ENCODE measurements at regions not wholly inside any gene's neighbourhood (a gene's known extent, or its start where the extent isn't known, plus 50 kb on each side); places are given as distances from the start of the nearest gene placed in this dataset.

DNA sequence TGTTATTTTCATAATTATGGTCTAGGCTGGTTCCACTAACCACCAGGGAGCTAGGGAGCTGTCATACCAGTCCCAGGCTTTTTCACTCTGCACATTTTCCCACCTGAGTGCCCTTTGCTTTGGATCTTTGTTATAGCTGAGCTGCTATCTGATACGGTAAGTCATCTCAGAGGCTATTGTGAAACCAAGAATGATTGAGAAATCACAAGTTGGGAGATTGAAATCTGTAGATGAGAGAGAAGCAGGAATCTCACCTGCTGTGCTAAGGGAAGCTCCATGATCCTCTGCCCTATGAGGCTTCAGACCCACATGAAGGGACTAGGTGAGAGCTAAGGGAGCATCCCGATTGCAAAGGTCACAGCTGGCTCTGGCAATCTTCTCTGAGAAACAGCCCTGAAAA is 307.8 kb downstream of the REEP3 start:
- Histone ChIP-seq H3K27ac (no peak overlapping the region), H3K4me1 (no peaks in the 10 kb centered on the region), H3K36me3 (replicated peaks in 1 of 2; ENCODE audit: insufficient read depth in 1 of 2, low read depth in 2 of 2) (no peaks in the 10 kb centered on the region), H3K4me3 (no peak overlapping the region), H3K9me3 (no peaks in the 10 kb centered on the region), H3K27me3 (no peaks in the 10 kb centered on the region)
- WGBS, 2 donors, result 52 to 57% methylated on average over 2 of the region's 2 CpGs
- TF ChIP-seq POLR2A (IDR thresholded peaks at IDR 0.05), result no peak
- TF ChIP-seq, protein P1, sequence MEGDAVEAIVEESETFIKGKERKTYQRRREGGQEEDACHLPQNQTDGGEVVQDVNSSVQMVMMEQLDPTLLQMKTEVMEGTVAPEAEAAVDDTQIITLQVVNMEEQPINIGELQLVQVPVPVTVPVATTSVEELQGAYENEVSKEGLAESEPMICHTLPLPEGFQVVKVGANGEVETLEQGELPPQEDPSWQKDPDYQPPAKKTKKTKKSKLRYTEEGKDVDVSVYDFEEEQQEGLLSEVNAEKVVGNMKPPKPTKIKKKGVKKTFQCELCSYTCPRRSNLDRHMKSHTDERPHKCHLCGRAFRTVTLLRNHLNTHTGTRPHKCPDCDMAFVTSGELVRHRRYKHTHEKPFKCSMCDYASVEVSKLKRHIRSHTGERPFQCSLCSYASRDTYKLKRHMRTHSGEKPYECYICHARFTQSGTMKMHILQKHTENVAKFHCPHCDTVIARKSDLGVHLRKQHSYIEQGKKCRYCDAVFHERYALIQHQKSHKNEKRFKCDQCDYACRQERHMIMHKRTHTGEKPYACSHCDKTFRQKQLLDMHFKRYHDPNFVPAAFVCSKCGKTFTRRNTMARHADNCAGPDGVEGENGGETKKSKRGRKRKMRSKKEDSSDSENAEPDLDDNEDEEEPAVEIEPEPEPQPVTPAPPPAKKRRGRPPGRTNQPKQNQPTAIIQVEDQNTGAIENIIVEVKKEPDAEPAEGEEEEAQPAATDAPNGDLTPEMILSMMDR (IDR thresholded peaks at IDR 0.05), result no peak
- DNase-seq (no peak), ATAC-seq (no peak)
- intact Hi-C loops (cut with DNase I), result no loop called here

DNA sequence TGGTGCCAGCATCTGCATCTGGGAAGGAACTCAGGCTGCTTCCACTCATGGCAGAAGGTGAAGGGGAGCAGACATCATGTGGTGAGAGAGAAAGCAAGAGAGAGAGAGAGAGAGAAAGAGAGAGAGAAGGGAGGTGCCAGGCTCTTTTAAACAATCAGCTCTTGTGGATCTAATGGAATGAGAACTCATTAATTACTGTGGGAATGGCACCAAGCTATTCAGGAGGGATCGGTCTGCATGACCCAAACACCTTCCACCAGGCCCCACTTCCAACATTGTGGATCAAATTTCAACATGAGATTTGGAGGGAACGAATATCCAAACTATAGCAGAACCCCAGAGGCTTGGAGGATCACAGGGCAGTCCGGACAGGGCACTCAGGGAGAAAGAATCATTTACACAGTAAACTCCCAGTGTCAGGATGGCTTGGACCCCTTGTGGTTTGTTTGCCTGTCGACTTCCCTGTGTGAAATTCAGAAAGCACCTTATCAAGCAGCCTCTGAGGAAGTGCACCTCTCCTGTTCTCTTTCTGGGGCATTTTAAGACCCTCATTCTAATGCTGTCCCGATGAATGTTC is 308.5 kb downstream of the REEP3 start:
- WGBS, 2 donors, result 33 to 36% methylated on average over 5 of the region's 5 CpGs
- TF ChIP-seq POLR2A (IDR thresholded peaks at IDR 0.05), result no peak
- TF ChIP-seq, protein P1 (IDR thresholded peaks at IDR 0.05), result no peak
- DNase-seq (no peak), ATAC-seq (no peak)
- Histone ChIP-seq H3K27me3 (no peaks in the 10 kb centered on the region), H3K27ac (no peak overlapping the region), H3K4me3 (no peak overlapping the region), H3K9me3 (no peaks in the 10 kb centered on the region), H3K4me1 (no peaks in the 10 kb centered on the region), H3K36me3 (replicated peaks in 1 of 2; ENCODE audit: insufficient read depth in 1 of 2, low read depth in 2 of 2) (no peaks in the 10 kb centered on the region)
- intact Hi-C loops (cut with DNase I), result no loop called here

DNA sequence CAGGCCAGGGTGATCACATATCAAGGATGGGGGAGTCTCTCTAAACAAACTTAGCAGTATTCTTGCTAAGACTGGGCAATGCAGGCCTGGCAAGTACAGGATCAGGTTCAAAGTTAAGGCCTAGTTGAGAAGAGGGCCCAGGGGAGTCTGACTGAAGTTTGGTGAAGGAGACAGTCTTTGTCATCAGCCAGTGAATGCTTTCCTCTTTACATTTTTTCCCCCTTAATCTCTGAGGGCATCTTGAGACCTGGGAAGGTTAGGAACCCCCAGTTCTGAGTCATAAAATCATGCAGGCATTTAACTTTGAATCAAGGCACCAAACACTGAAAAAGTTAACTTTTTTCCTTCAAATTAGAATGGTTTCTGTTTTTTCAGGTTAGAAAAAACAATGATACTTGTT is 311.5 kb downstream of the REEP3 start:
- intact Hi-C loops (cut with DNase I), result no loop called here

DNA sequence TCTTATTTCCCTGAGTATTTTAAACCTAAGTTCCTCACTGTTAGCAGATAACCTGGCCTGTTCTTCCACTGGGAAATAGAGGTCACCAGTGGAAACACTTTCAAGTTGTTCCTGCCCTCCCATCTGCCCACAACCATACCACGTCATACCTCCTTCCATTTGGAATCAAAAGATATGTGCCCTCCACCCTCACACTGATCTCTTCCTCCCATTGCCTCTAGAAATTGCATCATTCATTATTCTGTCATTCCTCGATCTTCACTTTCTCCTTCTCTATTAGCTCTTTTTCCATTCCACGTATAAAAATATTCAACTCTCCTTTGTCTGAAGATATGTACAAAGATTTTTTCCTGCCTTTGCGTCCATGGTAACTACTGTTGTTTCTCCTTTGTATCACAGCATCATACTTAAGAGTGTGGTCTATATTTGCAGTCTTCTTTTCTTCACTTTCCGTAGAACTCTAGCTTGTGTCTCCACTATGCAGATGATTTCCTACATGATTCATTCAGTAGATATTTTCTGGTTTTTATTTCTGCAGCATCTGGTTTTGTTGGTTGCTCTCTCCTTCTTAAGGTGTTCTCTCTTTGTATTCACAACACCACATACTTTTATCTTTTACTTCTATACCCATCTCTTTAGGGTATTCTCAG is 312.3 kb downstream of the REEP3 start:
- 49 to 59% methylated on average over 5 of the region's 5 CpGs for WGBS, 2 donors
- H3K4me3 ChIP-seq, result no peak overlapping the region
- ATAC-seq, result no peak
- no peak overlapping the region for H3K27ac ChIP-seq
- intact Hi-C loops (cut with DNase I), result no loop called here
- no peak for TF ChIP-seq POLR2A (IDR thresholded peaks at IDR 0.05)
- TF ChIP-seq, protein P1 (IDR thresholded peaks at IDR 0.05), result no peak
- no peaks in the 10 kb centered on the region for H3K27me3 ChIP-seq
- no peaks in the 10 kb centered on the region for H3K36me3 ChIP-seq (replicated peaks in 1 of 2; ENCODE audit: insufficient read depth in 1 of 2, low read depth in 2 of 2)
- no peaks in the 10 kb centered on the region for H3K4me1 ChIP-seq
- no peak for DNase-seq
- no peaks in the 10 kb centered on the region for H3K9me3 ChIP-seq

More for the DNA sequence above, 311.5 kb downstream of the REEP3 start:
- ATAC-seq (no peak), DNase-seq (no peak)
- H3K9me3 ChIP-seq, result no peaks in the 10 kb centered on the region
- H3K27ac ChIP-seq, result no peak overlapping the region
- no peaks in the 10 kb centered on the region for H3K27me3 ChIP-seq
- no peaks in the 10 kb centered on the region for H3K4me1 ChIP-seq
- no peak for TF ChIP-seq POLR2A (IDR thresholded peaks at IDR 0.05)
- TF ChIP-seq, protein P1 (IDR thresholded peaks at IDR 0.05), result no peak
- no peak overlapping the region for H3K4me3 ChIP-seq
- H3K36me3 ChIP-seq (replicated peaks in 1 of 2; ENCODE audit: insufficient read depth in 1 of 2, low read depth in 2 of 2), result no peaks in the 10 kb centered on the region

All from body of pancreas (tissue), 4 donors.